Subcutaneous abdominal adipose tissue (tissue), 5 donors: ENCODE measurements at regions not wholly inside any gene's neighbourhood (a gene's known extent, or its start where the extent isn't known, plus 50 kb on each side); places are given as distances from the start of the nearest gene placed in this dataset.

Source experiments
- H3K27ac ChIP-seq: one replicate; pipeline ENCODE4 v1.7.0; 2013; ENCODE audit warnings: low read depth, mild to moderate bottlenecking, inconsistent platforms, low read length, moderate library complexity
- H3K27me3 ChIP-seq, 5 donors: one replicate each; pipeline ENCODE4 v1.7.0; 2013; ENCODE audit warnings: low read length in 5 of 5, inconsistent platforms in 1 of 5; ENCODE audit not compliant: control insufficient read depth in 5 of 5, insufficient read depth in 4 of 5
- H3K36me3 ChIP-seq, 5 donors: one replicate each; pipeline ENCODE4 v1.7.0; 2013; ENCODE audit warnings: low read length in 5 of 5; ENCODE audit not compliant: control insufficient read depth in 5 of 5, insufficient read depth in 5 of 5
- H3K4me1 ChIP-seq, 5 donors: one replicate each; pipeline ENCODE4 v1.7.0; 2013; ENCODE audit warnings: low read length in 5 of 5, mild to moderate bottlenecking in 3 of 5, moderate library complexity in 1 of 5; ENCODE audit not compliant: control insufficient read depth in 5 of 5, insufficient read depth in 5 of 5
- H3K4me3 ChIP-seq, 5 donors: one replicate each; pipeline ENCODE4 v1.7.0; 2013; ENCODE audit warnings: low read length in 5 of 5, low read depth in 1 of 5
- H3K9ac ChIP-seq, 5 donors: one replicate each; pipeline ENCODE4 v1.7.0; 2013; ENCODE audit warnings: low read length in 5 of 5, mild to moderate bottlenecking in 4 of 5, moderate library complexity in 3 of 5
- H3K9me3 ChIP-seq, 5 donors: one replicate each; pipeline ENCODE4 v1.7.0; 2013; ENCODE audit warnings: low read length in 5 of 5; ENCODE audit not compliant: control insufficient read depth in 5 of 5
- donor health status: healthy.
- donor health status: healthy.
- donor health status: healthy.
- donor health status: healthy.
- donor health status: healthy.

GRCh38 chr15:95468820-95469219 lies 861.7 kb upstream of the NR2F2 start:
- no peak overlapping the region for H3K4me3 ChIP-seq
- no peaks in the 10 kb centered on the region for H3K27me3 ChIP-seq
- peaks cover 0 to 13% (median 8%) of the 10 kb centered on the region in 5 donors for H3K4me1 ChIP-seq
- no peak overlapping the region for H3K27ac ChIP-seq
- no peak overlapping the region for H3K9ac ChIP-seq
- H3K9me3 ChIP-seq: no peaks in the 10 kb centered on the region
- H3K36me3 ChIP-seq: no peaks in the 10 kb centered on the region

GRCh38 chr15:95469496-95470000 lies 861.0 kb upstream of the NR2F2 start:
- Histone ChIP-seq H3K9ac (no peak overlapping the region), H3K36me3 (no peaks in the 10 kb centered on the region), H3K27ac (no peak overlapping the region), H3K9me3 (no peaks in the 10 kb centered on the region), H3K4me1 (peaks cover 0 to 13% (median 8%) of the 10 kb centered on the region in 5 donors), H3K4me3 (no peak overlapping the region), H3K27me3 (no peaks in the 10 kb centered on the region)

GRCh38 chr15:95470529-95470928 lies 860.0 kb upstream of the NR2F2 start:
- Histone ChIP-seq H3K27ac (no peak overlapping the region), H3K9me3 (no peaks in the 10 kb centered on the region)

GRCh38 chr15:95470997-95471689 lies 859.4 kb upstream of the NR2F2 start:
- H3K9me3 ChIP-seq: no peaks in the 10 kb centered on the region
- peaks cover 0 to 13% (median 8%) of the 10 kb centered on the region in 5 donors for H3K4me1 ChIP-seq
- H3K27ac ChIP-seq: no peak overlapping the region

More at GRCh38 chr15:95470529-95470928, 860.0 kb upstream of the NR2F2 start:
- Histone ChIP-seq H3K27me3 (no peaks in the 10 kb centered on the region), H3K9ac (no peak overlapping the region), H3K4me1 (peaks cover 0 to 13% (median 8%) of the 10 kb centered on the region in 5 donors), H3K4me3 (no peak overlapping the region), H3K36me3 (no peaks in the 10 kb centered on the region)

GRCh38 chr15:95471690-95472086 lies 858.8 kb upstream of the NR2F2 start:
- H3K9ac ChIP-seq: no peak overlapping the region
- no peak overlapping the region for H3K27ac ChIP-seq
- H3K36me3 ChIP-seq: no peaks in the 10 kb centered on the region
- peaks cover 0 to 13% (median 8%) of the 10 kb centered on the region in 5 donors for H3K4me1 ChIP-seq
- H3K4me3 ChIP-seq: no peak overlapping the region
- no peaks in the 10 kb centered on the region for H3K27me3 ChIP-seq
- no peaks in the 10 kb centered on the region for H3K9me3 ChIP-seq

More at GRCh38 chr15:95470997-95471689, 859.4 kb upstream of the NR2F2 start:
- Histone ChIP-seq H3K9ac (no peak overlapping the region), H3K27me3 (no peaks in the 10 kb centered on the region), H3K4me3 (no peak overlapping the region), H3K36me3 (no peaks in the 10 kb centered on the region)

GRCh38 chr15:95475067-95475466 lies 855.4 kb upstream of the NR2F2 start:
- Histone ChIP-seq H3K27me3 (no peaks in the 10 kb centered on the region), H3K36me3 (no peaks in the 10 kb centered on the region)

GRCh38 chr15:95479308-95479707 lies 851.2 kb upstream of the NR2F2 start:
- H3K4me3 ChIP-seq: no peak overlapping the region
- peaks cover 0 to 6% (median under 1%) of the 10 kb centered on the region in 5 donors for H3K9me3 ChIP-seq
- no peaks in the 10 kb centered on the region for H3K4me1 ChIP-seq
- H3K36me3 ChIP-seq: no peaks in the 10 kb centered on the region
- H3K9ac ChIP-seq: no peak overlapping the region
- no peaks in the 10 kb centered on the region for H3K27me3 ChIP-seq
- no peak overlapping the region for H3K27ac ChIP-seq

More at GRCh38 chr15:95475067-95475466, 855.4 kb upstream of the NR2F2 start:
- H3K9me3 ChIP-seq: no peaks in the 10 kb centered on the region
- H3K4me1 ChIP-seq: peaks cover 0 to 13% (median 8%) of the 10 kb centered on the region in 5 donors
- H3K27ac ChIP-seq: no peak overlapping the region
- H3K9ac ChIP-seq: no peak overlapping the region
- no peak overlapping the region for H3K4me3 ChIP-seq

- H3K9me3 ChIP-seq: peaks cover 0 to 18% (median 10%) of the 10 kb centered on the region in 5 donors
- H3K9ac ChIP-seq: no peak overlapping the region
- H3K36me3 ChIP-seq: no peaks in the 10 kb centered on the region
- no peaks in the 10 kb centered on the region for H3K27me3 ChIP-seq
- H3K4me3 ChIP-seq: no peak overlapping the region
- H3K4me1 ChIP-seq: no peaks in the 10 kb centered on the region
- H3K27ac ChIP-seq: no peak overlapping the region
Observed at GRCh38 chr15:95485367-95485766, 845.1 kb upstream of the NR2F2 start.

GRCh38 chr15:95486224-95486623 lies 844.3 kb upstream of the NR2F2 start:
- no peak overlapping the region for H3K27ac ChIP-seq
- no peaks in the 10 kb centered on the region for H3K27me3 ChIP-seq
- no peaks in the 10 kb centered on the region for H3K36me3 ChIP-seq
- no peak overlapping the region for H3K9ac ChIP-seq
- H3K4me3 ChIP-seq: no peak overlapping the region
- H3K9me3 ChIP-seq: peaks cover 0 to 18% (median 10%) of the 10 kb centered on the region in 5 donors
- H3K4me1 ChIP-seq: no peaks in the 10 kb centered on the region

- Histone ChIP-seq H3K27ac (no peak overlapping the region), H3K9me3 (peaks cover 0 to 14% (median 10%) of the 10 kb centered on the region in 5 donors), H3K27me3 (no peaks in the 10 kb centered on the region), H3K4me3 (no peak overlapping the region), H3K36me3 (no peaks in the 10 kb centered on the region), H3K4me1 (no peaks in the 10 kb centered on the region), H3K9ac (no peak overlapping the region)
Observed at GRCh38 chr15:95489103-95489502, 841.4 kb upstream of the NR2F2 start.
